GM21367 (cell line): ENCODE measurements at regions not wholly inside any gene's neighbourhood (a gene's known extent, or its start where the extent isn't known, plus 50 kb on each side); places are given as distances from the start of the nearest gene placed in this dataset.
"Not testable (repeated sequence)": the region's sequence is repeated elsewhere in the genome, so short reads cannot be mapped to it uniquely, and the experiment has no call there.

Source experiments
- ATAC-seq: cut with Tn5 transposase; IDR thresholded peaks from one replicate; pipeline ENCODE4 v1.9.1; 2021; ENCODE audit not compliant: unreplicated experiment

- no peak for ATAC-seq
These were observed 196.0 kb upstream of the FZD8 start for GRCh38 chr10:35838054-35838453.

GRCh38 chr10:35835545-35835944 lies 193.4 kb upstream of the FZD8 start:
- no peak for ATAC-seq

GRCh38 chr10:35834877-35835494 lies 192.9 kb upstream of the FZD8 start:
- no peak for ATAC-seq

GRCh38 chr10:35827783-35828182 lies 185.7 kb upstream of the FZD8 start:
- ATAC-seq: no peak

GRCh38 chr10:35824704-35825103 lies 182.6 kb upstream of the FZD8 start:
- ATAC-seq: no peak

- no peak for ATAC-seq
These were observed 180.2 kb upstream of the FZD8 start for GRCh38 chr10:35822316-35822715.

GRCh38 chr10:35821339-35821911 lies 179.3 kb upstream of the FZD8 start:
- ATAC-seq: peak; percentile 84

- ATAC-seq: no peak
These were observed 177.6 kb upstream of the FZD8 start for GRCh38 chr10:35819736-35820135.

GRCh38 chr10:35819011-35819410 lies 176.9 kb upstream of the FZD8 start:
- no peak for ATAC-seq

- not testable (repeated sequence) for ATAC-seq
These were observed 175.0 kb upstream of the FZD8 start for GRCh38 chr10:35817109-35817508.

GRCh38 chr10:35813219-35813618 lies 171.1 kb upstream of the FZD8 start:
- ATAC-seq: no peak

- ATAC-seq: no peak
These were observed 166.2 kb upstream of the FZD8 start for GRCh38 chr10:35808344-35808743.

GRCh38 chr10:35803046-35803445 lies 160.9 kb upstream of the FZD8 start:
- ATAC-seq: no peak

GRCh38 chr10:35797187-35797586 lies 155.1 kb upstream of the FZD8 start:
- no peak for ATAC-seq

GRCh38 chr10:35795131-35795824 lies 153.2 kb upstream of the FZD8 start:
- ATAC-seq: no peak

GRCh38 chr10:35794703-35795102 lies 152.6 kb upstream of the FZD8 start:
- no peak for ATAC-seq

GRCh38 chr10:35792291-35792690 lies 150.2 kb upstream of the FZD8 start:
- no peak for ATAC-seq

GRCh38 chr10:35789996-35790395 lies 147.9 kb upstream of the FZD8 start:
- no peak for ATAC-seq

GRCh38 chr10:35784751-35785150 lies 142.7 kb upstream of the FZD8 start:
- ATAC-seq: no peak

GRCh38 chr10:35783305-35783838 lies 141.3 kb upstream of the FZD8 start:
- ATAC-seq: no peak

- no peak for ATAC-seq
These were observed 139.5 kb upstream of the FZD8 start for GRCh38 chr10:35781643-35782035.

- no peak for ATAC-seq
These were observed 139.0 kb upstream of the FZD8 start for GRCh38 chr10:35780970-35781642.
